GM19452 (cell line): ENCODE measurements at regions not wholly inside any gene's neighbourhood (a gene's known extent, or its start where the extent isn't known, plus 50 kb on each side); places are given as distances from the start of the nearest gene placed in this dataset.
"Not testable (repeated sequence)": the region's sequence is repeated elsewhere in the genome, so short reads cannot be mapped to it uniquely, and the experiment has no call there.

Source experiments
- ATAC-seq: cut with Tn5 transposase; IDR thresholded peaks from one replicate; pipeline ENCODE4 v1.9.1; 2021; ENCODE audit not compliant: unreplicated experiment

GRCh38 chr12:42923583-42923982, 334.0 kb upstream of the PRICKLE1 start:
- ATAC-seq = no peak

GRCh38 chr12:42923156-42923555, 333.6 kb upstream of the PRICKLE1 start:
- no peak for ATAC-seq

- no peak for ATAC-seq
Observed at GRCh38 chr12:42922505-42922850, 332.9 kb upstream of the PRICKLE1 start.

GRCh38 chr12:42921741-42922504, 332.4 kb upstream of the PRICKLE1 start:
- no peak for ATAC-seq

GRCh38 chr12:42919691-42920090, 330.1 kb upstream of the PRICKLE1 start:
- ATAC-seq = no peak

GRCh38 chr12:42918443-42918842, 328.9 kb upstream of the PRICKLE1 start:
- ATAC-seq = no peak

GRCh38 chr12:42916143-42916542, 326.6 kb upstream of the PRICKLE1 start:
- ATAC-seq = no peak

- no peak for ATAC-seq
Observed at GRCh38 chr12:42915426-42915825, 325.9 kb upstream of the PRICKLE1 start.

- ATAC-seq = no peak
Observed at GRCh38 chr12:42912367-42912766, 322.8 kb upstream of the PRICKLE1 start.

GRCh38 chr12:42910656-42911055, 321.1 kb upstream of the PRICKLE1 start:
- ATAC-seq = no peak

- no peak for ATAC-seq
Observed at GRCh38 chr12:42908712-42909111, 319.2 kb upstream of the PRICKLE1 start.

GRCh38 chr12:42906801-42907200, 317.3 kb upstream of the PRICKLE1 start:
- ATAC-seq = not testable (repeated sequence)

GRCh38 chr12:42905419-42905705, 315.8 kb upstream of the PRICKLE1 start:
- no peak for ATAC-seq

- ATAC-seq = no peak
Observed at GRCh38 chr12:42904683-42905418, 315.3 kb upstream of the PRICKLE1 start.

- no peak for ATAC-seq
Observed at GRCh38 chr12:42903736-42904135, 314.2 kb upstream of the PRICKLE1 start.

- ATAC-seq = no peak
Observed at GRCh38 chr12:42902001-42902400, 312.5 kb upstream of the PRICKLE1 start.

GRCh38 chr12:42893803-42894202, 304.3 kb upstream of the PRICKLE1 start:
- ATAC-seq = no peak

- no peak for ATAC-seq
Observed at GRCh38 chr12:42892702-42893551, 303.4 kb upstream of the PRICKLE1 start.

GRCh38 chr12:42887657-42888056, 298.1 kb upstream of the PRICKLE1 start:
- ATAC-seq = no peak

- ATAC-seq = no peak
Observed at GRCh38 chr12:42886160-42886559, 296.6 kb upstream of the PRICKLE1 start.

- ATAC-seq = no peak
Observed at GRCh38 chr12:42885677-42886076, 296.1 kb upstream of the PRICKLE1 start.

- ATAC-seq = no peak
Observed at GRCh38 chr12:42884116-42884515, 294.6 kb upstream of the PRICKLE1 start.
